ENCODE measurements at regions not wholly inside any gene's neighbourhood (a gene's known extent, or its start where the extent isn't known, plus 50 kb on each side); places are given as distances from the start of the nearest gene placed in this dataset.

DNA sequence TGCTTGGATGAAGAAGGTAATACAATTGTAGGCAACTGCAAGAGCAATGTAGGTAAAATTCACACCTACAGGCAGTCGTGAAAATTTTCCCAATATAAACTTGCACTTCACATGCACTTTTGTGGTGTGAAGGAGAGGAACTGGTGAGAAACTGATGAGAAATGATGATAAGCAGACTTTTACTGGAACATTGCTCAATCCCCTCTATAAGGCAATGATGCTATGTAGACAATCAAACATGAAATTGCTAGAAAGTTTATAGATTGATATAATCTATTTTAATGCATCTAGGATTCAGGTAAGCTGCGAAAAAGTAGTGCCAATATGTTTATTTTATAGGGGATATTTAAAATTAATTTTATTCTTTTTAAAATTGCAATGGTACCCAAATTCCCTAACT, 802.2 kb downstream of the KCNT2 start:
- DNase-seq: no peak

GRCh38 chr1:195804547-195804946, 803.7 kb downstream of the KCNT2 start:
- DNase-seq: no peak

DNA sequence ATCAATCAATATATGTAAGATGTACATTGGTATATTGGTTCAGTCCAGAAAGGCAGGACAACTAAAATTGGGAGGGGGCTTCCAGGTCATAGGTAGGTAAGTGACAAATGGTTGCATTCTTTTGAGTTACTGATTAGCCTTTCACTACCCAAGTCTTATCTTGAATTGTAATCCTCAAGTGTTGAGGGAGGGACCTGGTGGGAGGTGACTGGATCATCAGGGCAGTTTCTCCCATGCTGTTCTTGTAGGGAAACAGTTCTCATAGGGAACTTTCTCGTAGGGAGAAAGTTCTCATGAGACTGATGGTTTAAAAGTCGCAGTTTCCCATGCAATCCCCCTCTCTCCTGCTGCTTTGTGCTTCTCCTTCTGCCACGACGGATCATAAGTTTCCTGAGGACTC, 809.2 kb downstream of the KCNT2 start:
- DNase-seq: no peak

GRCh38 chr1:195794225-195794624, 814.0 kb downstream of the KCNT2 start:
- no peak for DNase-seq

- DNase-seq: no peak
These were observed 816.4 kb downstream of the KCNT2 start for GRCh38 chr1:195791796-195792195.

- DNase-seq: no peak
These were observed 817.6 kb downstream of the KCNT2 start for GRCh38 chr1:195790514-195791168.

GRCh38 chr1:195789321-195789720, 818.9 kb downstream of the KCNT2 start:
- no peak for DNase-seq

DNA sequence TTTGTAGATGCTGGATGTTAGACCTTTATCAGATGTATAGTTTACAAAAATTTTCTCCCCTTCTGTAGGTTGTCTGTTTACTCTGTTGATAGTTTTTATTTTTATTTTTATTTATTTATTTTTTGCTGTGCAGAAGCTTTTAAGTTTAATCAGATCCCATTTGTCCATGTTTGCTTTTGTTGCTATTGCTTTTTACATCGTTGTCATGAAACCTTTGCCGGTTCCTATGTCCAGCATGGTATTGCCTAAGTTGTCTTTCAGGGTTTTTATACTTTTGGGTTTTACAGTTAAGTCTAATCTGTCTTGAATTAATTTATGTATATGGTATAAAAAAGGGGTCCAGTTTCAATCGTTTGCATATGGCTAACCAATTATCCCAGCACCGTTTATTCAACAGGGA, 819.5 kb downstream of the KCNT2 start:
- DNase-seq: no peak

- no peak for DNase-seq
These were observed 822.4 kb downstream of the KCNT2 start for GRCh38 chr1:195785830-195786229.

DNA sequence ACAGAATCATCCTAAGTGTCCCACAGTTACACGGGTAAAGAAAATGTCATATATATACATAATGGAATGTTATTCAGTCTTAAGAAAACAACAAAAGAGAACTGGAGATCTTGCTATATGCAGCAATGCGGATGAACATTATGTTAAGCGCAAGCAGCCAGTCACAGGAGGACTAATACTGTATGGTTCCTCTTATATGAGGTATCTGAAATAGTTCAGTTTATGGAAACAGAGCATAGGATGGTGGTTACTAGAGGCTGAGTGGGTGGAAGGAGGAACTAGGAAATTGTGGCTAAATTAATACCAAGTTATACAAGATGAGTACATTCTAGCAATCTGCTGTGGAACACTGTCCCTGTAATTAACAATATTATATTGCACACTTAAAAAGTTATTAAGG, 834.3 kb downstream of the KCNT2 start:
- no peak for DNase-seq

DNA sequence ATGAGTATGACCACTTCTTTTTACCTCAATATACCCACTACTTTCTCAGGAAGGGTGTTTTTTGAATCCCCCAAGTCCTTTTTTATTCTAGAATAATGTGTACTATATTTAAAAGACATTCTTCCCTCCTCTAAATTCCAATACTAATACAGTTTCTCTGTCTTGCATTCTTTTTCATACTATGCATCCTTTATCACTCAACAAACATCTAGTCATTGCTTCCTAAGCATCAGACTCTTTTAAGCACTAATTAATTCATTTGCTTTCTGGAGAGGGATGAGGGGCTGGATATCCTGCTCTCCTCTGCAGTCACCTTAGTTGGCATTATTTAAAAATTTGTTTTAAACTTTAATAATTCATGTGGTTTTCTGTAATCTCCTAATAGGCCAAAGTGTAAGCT, 838.8 kb downstream of the KCNT2 start:
- no peak for DNase-seq

- DNase-seq: no peak
These were observed 839.3 kb downstream of the KCNT2 start for GRCh38 chr1:195768936-195769335.

DNA sequence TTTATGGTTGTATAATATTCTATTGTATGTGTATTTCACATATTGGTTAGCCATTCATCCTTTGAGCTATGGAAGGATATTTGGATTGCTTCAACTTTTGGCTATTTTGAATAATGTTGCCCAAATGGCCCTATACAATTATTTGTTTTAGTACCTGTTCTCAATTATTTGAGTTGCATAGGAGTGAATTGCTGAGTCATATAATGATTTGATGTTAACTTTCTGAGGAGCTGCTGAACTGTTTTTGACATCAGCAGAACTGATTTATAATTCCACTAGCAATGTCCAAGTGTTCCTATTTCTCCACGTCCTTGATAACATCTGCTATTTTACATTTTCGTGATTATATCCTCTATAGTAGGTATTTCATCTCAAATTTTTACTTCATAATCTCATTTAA, 839.9 kb downstream of the KCNT2 start:
- no peak for DNase-seq

DNA sequence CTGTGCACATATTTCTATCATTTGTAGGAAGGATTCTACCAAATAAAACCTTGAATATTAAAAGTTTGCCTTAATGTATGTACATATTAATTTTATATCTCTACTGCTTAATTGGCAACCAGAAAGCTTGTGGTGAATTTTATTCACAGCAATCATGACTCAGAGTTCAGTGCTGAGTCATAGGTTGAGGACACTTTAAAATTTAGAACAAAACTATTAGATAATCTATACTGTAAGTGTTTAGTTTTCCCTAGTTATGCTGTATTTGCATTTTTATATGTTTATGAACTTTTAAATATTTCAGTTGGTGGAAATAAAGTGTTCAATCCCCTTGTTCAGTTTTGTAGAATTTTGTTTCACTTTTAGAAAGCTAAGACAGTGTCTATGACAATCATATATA, 841.5 kb downstream of the KCNT2 start:
- DNase-seq: no peak

DNA sequence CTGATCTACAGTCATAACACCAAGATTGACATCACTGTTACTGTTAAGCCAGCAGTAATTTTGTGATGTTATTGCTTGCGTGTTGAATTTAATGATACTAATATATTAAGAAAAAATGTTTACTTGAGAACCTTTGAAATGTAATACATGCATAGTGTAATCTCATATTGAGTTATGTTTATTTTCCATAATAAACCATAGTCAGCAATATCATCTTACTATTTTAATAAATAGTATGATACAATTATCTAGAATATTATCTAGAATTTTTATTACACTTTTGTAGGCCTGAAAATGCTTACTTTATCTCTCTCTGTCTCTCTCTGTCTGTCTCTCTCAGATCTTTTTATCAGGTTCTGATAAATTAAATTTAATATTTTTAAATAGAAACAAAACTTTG, 843.1 kb downstream of the KCNT2 start:
- no peak for DNase-seq

- DNase-seq: no peak
These were observed 844.3 kb downstream of the KCNT2 start for GRCh38 chr1:195763907-195764374.

GRCh38 chr1:195763146-195763906, 844.9 kb downstream of the KCNT2 start:
- no peak for DNase-seq

DNA sequence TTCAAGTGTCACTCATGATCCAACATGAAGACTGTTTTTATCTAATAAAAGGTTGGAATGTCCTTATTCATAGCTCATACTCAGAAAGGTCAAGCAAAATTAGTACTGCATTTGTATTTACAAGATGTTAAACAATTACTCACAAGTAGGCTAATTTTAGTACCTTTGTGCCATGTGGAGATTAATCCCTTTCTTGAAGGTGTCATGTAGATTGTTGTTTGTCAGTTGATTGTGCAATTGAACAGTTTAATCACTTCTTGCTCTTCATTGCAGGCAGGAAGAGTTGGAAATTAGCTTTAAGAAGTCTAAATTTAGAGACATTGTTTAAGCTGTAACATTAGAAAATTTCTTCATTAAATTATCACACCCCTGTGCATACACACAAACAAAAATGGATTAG, 847.1 kb downstream of the KCNT2 start:
- no peak for DNase-seq

DNA sequence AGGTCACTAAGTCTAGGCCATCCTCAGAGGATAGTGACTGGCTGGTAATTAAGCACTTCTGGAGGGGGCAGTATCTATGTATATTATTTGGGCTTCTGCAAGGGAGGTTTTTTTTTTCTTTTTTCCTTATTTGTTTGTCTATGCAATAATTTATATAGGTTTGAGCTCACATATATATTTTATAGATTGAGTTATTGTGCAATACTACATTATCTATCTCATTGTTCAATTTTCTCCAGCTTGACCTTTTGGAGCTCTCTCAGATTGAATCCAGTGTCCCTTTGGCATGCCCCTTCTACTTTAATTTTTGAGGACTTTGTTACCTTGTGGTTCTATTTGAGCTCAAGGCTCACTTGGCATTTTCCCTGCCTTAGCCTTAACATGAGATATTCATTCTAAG, 852.1 kb downstream of the KCNT2 start:
- no peak for DNase-seq

DNA sequence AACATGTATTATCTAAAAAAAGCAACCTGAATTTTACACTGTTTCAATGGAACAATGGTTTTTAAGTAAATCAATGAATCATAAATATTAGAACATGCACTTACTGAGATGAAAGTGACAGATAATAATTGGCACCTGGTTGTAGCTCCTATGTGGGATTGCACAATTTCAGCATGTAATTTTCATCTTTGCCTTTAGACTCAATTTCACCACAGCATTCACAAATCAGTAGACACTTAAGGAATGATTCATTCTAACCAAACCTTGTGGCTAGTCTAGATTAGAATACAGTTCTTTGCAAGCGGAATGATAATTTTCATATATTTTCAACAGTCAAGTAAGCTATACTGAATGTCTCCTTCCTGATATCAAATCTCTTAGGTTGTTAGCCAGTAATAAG, 853.4 kb downstream of the KCNT2 start:
- DNase-seq: no peak

- DNase-seq: no peak
These were observed 853.9 kb downstream of the KCNT2 start for GRCh38 chr1:195754303-195754702.

GRCh38 chr1:195748969-195749368, 859.3 kb downstream of the KCNT2 start:
- DNase-seq: no peak

GRCh38 chr1:195745189-195746010, 862.8 kb downstream of the KCNT2 start:
- DNase-seq: no peak

DNA sequence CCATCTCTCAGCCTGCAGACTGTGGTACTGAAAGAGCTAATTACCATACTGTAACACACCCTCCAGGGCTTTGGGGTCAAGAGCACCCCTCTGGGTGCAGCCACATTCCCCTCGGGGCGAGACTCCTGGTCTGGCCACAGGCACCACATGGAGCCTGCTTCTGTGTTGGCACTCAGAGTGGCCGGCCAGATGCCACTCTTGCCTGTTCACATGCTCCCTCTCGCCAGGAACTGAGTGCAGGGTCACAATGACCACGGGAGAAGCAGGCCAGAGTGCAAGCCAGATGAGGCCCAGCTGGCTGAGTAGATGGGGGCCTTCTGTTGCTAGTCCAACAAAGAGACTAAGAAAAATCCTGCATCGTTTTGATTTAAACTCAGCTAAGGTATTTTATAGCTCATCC, 864.0 kb downstream of the KCNT2 start:
- DNase-seq: no peak
